ENCODE measurements at regions not wholly inside any gene's neighbourhood (a gene's known extent, or its start where the extent isn't known, plus 50 kb on each side); places are given as distances from the start of the nearest gene placed in this dataset.

- H3K9me3 ChIP-seq, result no peaks in the 10 kb centered on the region
- 44 to 50% methylated on average over 2 of the region's 2 CpGs for WGBS, 2 donors
- FAIRE-seq, result no peak
- no peaks in the 10 kb centered on the region for H3K4me1 ChIP-seq
- no peaks in the 10 kb centered on the region for H3K36me3 ChIP-seq
- H3K27me3 ChIP-seq, result no peaks in the 10 kb centered on the region
- intact Hi-C loops (cut with DNase I), result no loop called here
- TF ChIP-seq CTCF (IDR thresholded peaks at IDR 0.05), result no peak
- no peak overlapping the region for H3K4me3 ChIP-seq
- ATAC-seq, result no peak
- DNase-seq, result no peak
- H3K27ac ChIP-seq, result no peak overlapping the region
Measured at GRCh38 chr16:77603656-77604055, 118.7 kb upstream of the NUDT7 start.

DNA sequence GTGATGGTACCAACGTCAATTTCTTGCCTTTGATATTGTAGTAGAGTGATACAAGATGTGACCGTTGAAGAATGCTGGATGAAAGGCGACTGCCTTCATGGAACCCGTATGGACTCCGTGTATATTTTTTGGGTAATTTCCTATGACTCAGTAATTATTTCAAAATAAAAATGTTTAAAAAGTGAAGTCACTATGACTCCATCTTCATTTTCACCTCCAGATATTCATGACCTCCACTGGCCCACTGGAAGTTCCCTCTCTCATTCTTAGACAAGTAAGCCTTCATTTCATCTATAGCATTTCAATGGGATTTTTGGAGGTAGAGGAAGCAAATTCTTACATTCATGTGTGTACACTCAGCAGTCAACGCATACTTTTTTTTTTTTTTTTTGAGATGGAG is 111.8 kb upstream of the NUDT7 start:
- DNase-seq (no peak), FAIRE-seq (no peak), ATAC-seq (no peak)
- Histone ChIP-seq H3K4me3 (no peak overlapping the region), H3K27ac (no peak overlapping the region), H3K9me3 (no peaks in the 10 kb centered on the region), H3K36me3 (no peaks in the 10 kb centered on the region), H3K4me1 (no peaks in the 10 kb centered on the region), H3K27me3 (no peaks in the 10 kb centered on the region)
- TF ChIP-seq CTCF (IDR thresholded peaks at IDR 0.05), result no peak
- 82 to 86% methylated on average over 6 of the region's 6 CpGs for WGBS, 2 donors
- intact Hi-C loops (cut with DNase I), result no loop called here

DNA sequence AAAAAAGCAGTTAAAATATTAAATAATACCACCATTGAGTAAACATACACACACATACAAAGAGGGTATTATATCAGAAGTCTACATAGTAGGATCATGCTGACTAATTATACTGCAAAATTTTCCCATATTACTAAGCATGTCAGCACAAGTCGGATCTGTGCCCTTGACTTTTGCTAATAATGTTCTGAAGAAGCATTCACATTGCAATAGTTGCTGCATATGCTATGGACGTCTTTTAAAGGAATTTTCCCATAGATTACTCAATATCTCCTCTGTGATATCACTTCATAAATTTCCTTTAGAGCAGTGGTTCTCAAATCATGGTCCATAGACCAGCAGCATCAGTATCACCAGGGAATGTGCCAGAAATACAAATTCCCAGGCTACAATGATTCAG is 110.9 kb upstream of the NUDT7 start:
- Histone ChIP-seq H3K27ac (no peak overlapping the region), H3K4me3 (no peak overlapping the region), H3K36me3 (no peaks in the 10 kb centered on the region), H3K4me1 (no peaks in the 10 kb centered on the region), H3K27me3 (no peaks in the 10 kb centered on the region), H3K9me3 (no peaks in the 10 kb centered on the region)
- intact Hi-C loops (cut with DNase I), result no loop called here
- 19 to 20% methylated on average over 2 of the region's 2 CpGs for WGBS, 2 donors
- TF ChIP-seq CTCF (IDR thresholded peaks at IDR 0.05), result no peak
- ATAC-seq (no peak), DNase-seq (no peak), FAIRE-seq (no peak)

- intact Hi-C loops (cut with DNase I), result no loop called here
- ATAC-seq (no peak), FAIRE-seq (no peak), DNase-seq (no peak)
- WGBS, 2 donors, result 68% methylated on average over 3 of the region's 3 CpGs
- no peaks in the 10 kb centered on the region for H3K4me1 ChIP-seq
- H3K27me3 ChIP-seq, result no peaks in the 10 kb centered on the region
- H3K27ac ChIP-seq, result no peak overlapping the region
- no peaks in the 10 kb centered on the region for H3K9me3 ChIP-seq
- no peak overlapping the region for H3K4me3 ChIP-seq
- H3K36me3 ChIP-seq, result no peaks in the 10 kb centered on the region
- no peak for TF ChIP-seq CTCF (IDR thresholded peaks at IDR 0.05)
Measured at GRCh38 chr16:77612596-77612995, 109.7 kb upstream of the NUDT7 start.

- no peak for TF ChIP-seq CTCF (IDR thresholded peaks at IDR 0.05)
- intact Hi-C loops (cut with DNase I), result no loop called here
- FAIRE-seq (no peak), ATAC-seq (no peak), DNase-seq (no peak)
- Histone ChIP-seq H3K27ac (no peak overlapping the region), H3K9me3 (no peaks in the 10 kb centered on the region), H3K4me3 (no peak overlapping the region), H3K4me1 (no peaks in the 10 kb centered on the region), H3K36me3 (no peaks in the 10 kb centered on the region), H3K27me3 (no peaks in the 10 kb centered on the region)
- WGBS, 2 donors, result 48 to 61% methylated on average over 2 of the region's 2 CpGs
Measured at GRCh38 chr16:77613095-77613494, 109.2 kb upstream of the NUDT7 start.

Measured in pancreas (tissue), 10 donors.